ENCODE measurements at regions not wholly inside any gene's neighbourhood (a gene's known extent, or its start where the extent isn't known, plus 50 kb on each side); places are given as distances from the start of the nearest gene placed in this dataset.

DNA sequence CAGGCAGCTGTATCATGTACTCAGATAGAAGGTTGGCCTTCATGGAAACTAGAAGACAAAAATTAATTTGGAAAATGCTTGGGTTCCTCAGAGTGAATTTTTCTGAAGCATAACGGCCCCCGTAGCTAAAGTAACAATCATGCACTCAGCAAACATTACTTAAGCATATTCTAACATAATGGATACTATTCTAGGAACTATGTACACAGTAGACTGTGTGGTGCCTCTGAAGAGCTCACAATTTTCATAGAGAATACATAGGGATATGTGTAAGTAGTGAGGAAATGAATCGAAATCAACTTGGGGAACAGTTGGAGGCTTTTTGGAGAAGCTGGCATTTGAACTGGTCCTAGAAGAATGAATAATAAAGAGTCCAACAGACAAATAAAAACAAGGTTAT lies 1045.0 kb downstream of the GLUD2 start:
- no peak for DNase-seq (ENCODE audit: low spot score)
- WGBS = 86% methylated on average over 3 of the region's 3 CpGs
- Histone ChIP-seq H3K9me3 (ENCODE audit: control insufficient read depth in 4 of 4, low read length in 3 of 4) (no peaks in the 10 kb centered on the region), H3K4me1 (ENCODE audit: control insufficient read depth in 4 of 4, insufficient read depth in 4 of 4, low read length in 3 of 4) (no peaks in the 10 kb centered on the region), H3K36me3 (ENCODE audit: control insufficient read depth in 4 of 4, insufficient read depth in 3 of 4, low read depth in 1 of 4, low read length in 3 of 4) (no peaks in the 10 kb centered on the region), H3K27ac (ENCODE audit: low read depth in 1 of 2, low read length in 2 of 2) (no peak overlapping the region), H3K27me3 (ENCODE audit: control insufficient read depth in 4 of 4, insufficient read depth in 4 of 4, low read length in 3 of 4) (no peaks in the 10 kb centered on the region), H3K4me3 (ENCODE audit: low read depth in 1 of 3, low read length in 3 of 3) (no peak overlapping the region), H3K9ac (ENCODE audit: low read depth in 1 of 2, low read length in 2 of 2) (no peak overlapping the region)
- TF ChIP-seq, protein P1, sequence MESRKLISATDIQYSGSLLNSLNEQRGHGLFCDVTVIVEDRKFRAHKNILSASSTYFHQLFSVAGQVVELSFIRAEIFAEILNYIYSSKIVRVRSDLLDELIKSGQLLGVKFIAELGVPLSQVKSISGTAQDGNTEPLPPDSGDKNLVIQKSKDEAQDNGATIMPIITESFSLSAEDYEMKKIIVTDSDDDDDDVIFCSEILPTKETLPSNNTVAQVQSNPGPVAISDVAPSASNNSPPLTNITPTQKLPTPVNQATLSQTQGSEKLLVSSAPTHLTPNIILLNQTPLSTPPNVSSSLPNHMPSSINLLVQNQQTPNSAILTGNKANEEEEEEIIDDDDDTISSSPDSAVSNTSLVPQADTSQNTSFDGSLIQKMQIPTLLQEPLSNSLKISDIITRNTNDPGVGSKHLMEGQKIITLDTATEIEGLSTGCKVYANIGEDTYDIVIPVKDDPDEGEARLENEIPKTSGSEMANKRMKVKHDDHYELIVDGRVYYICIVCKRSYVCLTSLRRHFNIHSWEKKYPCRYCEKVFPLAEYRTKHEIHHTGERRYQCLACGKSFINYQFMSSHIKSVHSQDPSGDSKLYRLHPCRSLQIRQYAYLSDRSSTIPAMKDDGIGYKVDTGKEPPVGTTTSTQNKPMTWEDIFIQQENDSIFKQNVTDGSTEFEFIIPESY (IDR thresholded peaks at IDR 0.05) = no peak
- TF ChIP-seq SP1 (IDR thresholded peaks at IDR 0.05) (no peak), HNF4A (conservative IDR thresholded peaks at IDR 0.05) (no peak), EGR1 (IDR thresholded peaks at IDR 0.05; ENCODE audit: low read depth in 2 of 2) (no peak), RAD21 (IDR thresholded peaks at IDR 0.05) (no peak), NR2F2 (IDR thresholded peaks at IDR 0.05) (no peak), TAF1 (conservative IDR thresholded peaks at IDR 0.05) (no peak)
- TF ChIP-seq, protein P2, sequence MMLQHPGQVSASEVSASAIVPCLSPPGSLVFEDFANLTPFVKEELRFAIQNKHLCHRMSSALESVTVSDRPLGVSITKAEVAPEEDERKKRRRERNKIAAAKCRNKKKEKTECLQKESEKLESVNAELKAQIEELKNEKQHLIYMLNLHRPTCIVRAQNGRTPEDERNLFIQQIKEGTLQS (IDR thresholded peaks at IDR 0.05) = no peak

DNA sequence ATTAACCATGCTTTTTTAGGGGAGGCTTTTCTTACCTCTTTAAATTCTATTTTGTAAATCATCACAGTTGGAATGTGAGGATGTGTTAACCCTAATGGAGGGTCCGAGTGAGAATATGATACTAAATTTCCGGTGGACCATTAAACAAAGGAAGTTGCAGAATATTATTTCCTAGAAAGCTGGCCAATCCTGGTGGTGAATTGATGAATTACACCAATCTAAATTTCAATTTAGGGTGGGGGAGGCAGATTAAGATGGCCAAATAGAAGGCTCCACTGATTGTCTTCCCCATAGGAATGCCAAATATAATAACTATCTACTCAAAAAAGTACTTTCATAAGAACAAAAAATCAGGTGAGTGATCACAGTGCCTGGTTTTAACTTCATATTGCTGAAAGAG lies 1045.6 kb downstream of the GLUD2 start:
- no peak for DNase-seq (ENCODE audit: low spot score)
- Histone ChIP-seq H3K27ac (ENCODE audit: low read depth in 1 of 2, low read length in 2 of 2) (no peak overlapping the region), H3K9ac (ENCODE audit: low read depth in 1 of 2, low read length in 2 of 2) (no peak overlapping the region), H3K4me1 (ENCODE audit: control insufficient read depth in 4 of 4, insufficient read depth in 4 of 4, low read length in 3 of 4) (no peaks in the 10 kb centered on the region), H3K4me3 (ENCODE audit: low read depth in 1 of 3, low read length in 3 of 3) (no peak overlapping the region), H3K27me3 (ENCODE audit: control insufficient read depth in 4 of 4, insufficient read depth in 4 of 4, low read length in 3 of 4) (no peaks in the 10 kb centered on the region), H3K36me3 (ENCODE audit: control insufficient read depth in 4 of 4, insufficient read depth in 3 of 4, low read depth in 1 of 4, low read length in 3 of 4) (no peaks in the 10 kb centered on the region), H3K9me3 (ENCODE audit: control insufficient read depth in 4 of 4, low read length in 3 of 4) (peaks cover 0 to 2% (median under 1%) of the 10 kb centered on the region in 4 donors)
- 64% methylated on average over 2 of the region's 2 CpGs for WGBS
- no peak for TF ChIP-seq RXRA (IDR thresholded peaks at IDR 0.05)
- TF ChIP-seq, protein P3, sequence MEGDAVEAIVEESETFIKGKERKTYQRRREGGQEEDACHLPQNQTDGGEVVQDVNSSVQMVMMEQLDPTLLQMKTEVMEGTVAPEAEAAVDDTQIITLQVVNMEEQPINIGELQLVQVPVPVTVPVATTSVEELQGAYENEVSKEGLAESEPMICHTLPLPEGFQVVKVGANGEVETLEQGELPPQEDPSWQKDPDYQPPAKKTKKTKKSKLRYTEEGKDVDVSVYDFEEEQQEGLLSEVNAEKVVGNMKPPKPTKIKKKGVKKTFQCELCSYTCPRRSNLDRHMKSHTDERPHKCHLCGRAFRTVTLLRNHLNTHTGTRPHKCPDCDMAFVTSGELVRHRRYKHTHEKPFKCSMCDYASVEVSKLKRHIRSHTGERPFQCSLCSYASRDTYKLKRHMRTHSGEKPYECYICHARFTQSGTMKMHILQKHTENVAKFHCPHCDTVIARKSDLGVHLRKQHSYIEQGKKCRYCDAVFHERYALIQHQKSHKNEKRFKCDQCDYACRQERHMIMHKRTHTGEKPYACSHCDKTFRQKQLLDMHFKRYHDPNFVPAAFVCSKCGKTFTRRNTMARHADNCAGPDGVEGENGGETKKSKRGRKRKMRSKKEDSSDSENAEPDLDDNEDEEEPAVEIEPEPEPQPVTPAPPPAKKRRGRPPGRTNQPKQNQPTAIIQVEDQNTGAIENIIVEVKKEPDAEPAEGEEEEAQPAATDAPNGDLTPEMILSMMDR (IDR thresholded peaks at IDR 0.05; ENCODE audit: low read depth, low read length, missing input control) = no peak

DNA sequence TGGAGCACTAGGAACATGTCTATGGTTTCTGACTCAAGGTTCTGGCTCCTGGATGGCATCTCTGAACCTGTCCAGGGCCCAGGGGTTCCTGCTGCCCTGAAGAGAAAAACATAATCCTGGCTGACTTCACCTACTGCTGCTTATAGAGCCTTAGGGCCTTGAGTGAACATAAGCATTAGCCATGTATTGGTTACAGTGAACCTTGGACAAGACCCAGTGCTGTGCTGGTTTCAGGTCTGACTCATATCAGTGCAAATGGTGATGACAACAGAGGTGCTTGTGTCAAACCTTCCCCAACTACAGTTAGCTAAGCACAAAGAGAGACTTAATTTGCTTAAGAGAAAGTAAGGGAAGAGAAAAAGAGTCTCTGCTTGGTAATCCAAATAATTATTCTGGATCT lies 1047.2 kb downstream of the GLUD2 start:
- no peak overlapping the region for H3K27ac ChIP-seq (ENCODE audit: low read depth in 1 of 2, low read length in 2 of 2)
- no peak overlapping the region for H3K4me3 ChIP-seq (ENCODE audit: low read depth in 1 of 3, low read length in 3 of 3)
- no peak for DNase-seq (ENCODE audit: low spot score)
- TF ChIP-seq, protein P4, sequence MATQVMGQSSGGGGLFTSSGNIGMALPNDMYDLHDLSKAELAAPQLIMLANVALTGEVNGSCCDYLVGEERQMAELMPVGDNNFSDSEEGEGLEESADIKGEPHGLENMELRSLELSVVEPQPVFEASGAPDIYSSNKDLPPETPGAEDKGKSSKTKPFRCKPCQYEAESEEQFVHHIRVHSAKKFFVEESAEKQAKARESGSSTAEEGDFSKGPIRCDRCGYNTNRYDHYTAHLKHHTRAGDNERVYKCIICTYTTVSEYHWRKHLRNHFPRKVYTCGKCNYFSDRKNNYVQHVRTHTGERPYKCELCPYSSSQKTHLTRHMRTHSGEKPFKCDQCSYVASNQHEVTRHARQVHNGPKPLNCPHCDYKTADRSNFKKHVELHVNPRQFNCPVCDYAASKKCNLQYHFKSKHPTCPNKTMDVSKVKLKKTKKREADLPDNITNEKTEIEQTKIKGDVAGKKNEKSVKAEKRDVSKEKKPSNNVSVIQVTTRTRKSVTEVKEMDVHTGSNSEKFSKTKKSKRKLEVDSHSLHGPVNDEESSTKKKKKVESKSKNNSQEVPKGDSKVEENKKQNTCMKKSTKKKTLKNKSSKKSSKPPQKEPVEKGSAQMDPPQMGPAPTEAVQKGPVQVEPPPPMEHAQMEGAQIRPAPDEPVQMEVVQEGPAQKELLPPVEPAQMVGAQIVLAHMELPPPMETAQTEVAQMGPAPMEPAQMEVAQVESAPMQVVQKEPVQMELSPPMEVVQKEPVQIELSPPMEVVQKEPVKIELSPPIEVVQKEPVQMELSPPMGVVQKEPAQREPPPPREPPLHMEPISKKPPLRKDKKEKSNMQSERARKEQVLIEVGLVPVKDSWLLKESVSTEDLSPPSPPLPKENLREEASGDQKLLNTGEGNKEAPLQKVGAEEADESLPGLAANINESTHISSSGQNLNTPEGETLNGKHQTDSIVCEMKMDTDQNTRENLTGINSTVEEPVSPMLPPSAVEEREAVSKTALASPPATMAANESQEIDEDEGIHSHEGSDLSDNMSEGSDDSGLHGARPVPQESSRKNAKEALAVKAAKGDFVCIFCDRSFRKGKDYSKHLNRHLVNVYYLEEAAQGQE (IDR thresholded peaks at IDR 0.05) = no peak
- TF ChIP-seq, protein P2 (IDR thresholded peaks at IDR 0.05) = no peak
- TF ChIP-seq HNF4A (conservative IDR thresholded peaks at IDR 0.05) = no peak
- no peak for TF ChIP-seq SP1 (IDR thresholded peaks at IDR 0.05)
- TF ChIP-seq NR2F2 (IDR thresholded peaks at IDR 0.05) = no peak
- no peak for TF ChIP-seq YY1 (IDR thresholded peaks at IDR 0.05)
- TF ChIP-seq, protein P1 (IDR thresholded peaks at IDR 0.05) = no peak
- TF ChIP-seq EGR1 (IDR thresholded peaks at IDR 0.05; ENCODE audit: low read depth in 2 of 2) = no peak
- TF ChIP-seq JUND (IDR thresholded peaks at IDR 0.05) = no peak
- TF ChIP-seq GABPA (IDR thresholded peaks at IDR 0.05 in 1 of 2, conservative IDR thresholded peaks at IDR 0.05 in 1 of 2) = no peak
- no peak for TF ChIP-seq HNF4G (IDR thresholded peaks at IDR 0.05)
- TF ChIP-seq TAF1 (conservative IDR thresholded peaks at IDR 0.05) = no peak
- no peak for TF ChIP-seq RAD21 (IDR thresholded peaks at IDR 0.05)
- TF ChIP-seq RXRA (IDR thresholded peaks at IDR 0.05) = no peak
- TF ChIP-seq, protein P5, sequence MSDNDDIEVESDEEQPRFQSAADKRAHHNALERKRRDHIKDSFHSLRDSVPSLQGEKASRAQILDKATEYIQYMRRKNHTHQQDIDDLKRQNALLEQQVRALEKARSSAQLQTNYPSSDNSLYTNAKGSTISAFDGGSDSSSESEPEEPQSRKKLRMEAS (IDR thresholded peaks at IDR 0.05) = no peak
- TF ChIP-seq FOXA1 (IDR thresholded peaks at IDR 0.05) = no peak
- H3K27me3 ChIP-seq (ENCODE audit: control insufficient read depth in 4 of 4, insufficient read depth in 4 of 4, low read length in 3 of 4) = no peaks in the 10 kb centered on the region
- no peak overlapping the region for H3K9ac ChIP-seq (ENCODE audit: low read depth in 1 of 2, low read length in 2 of 2)
- H3K4me1 ChIP-seq (ENCODE audit: control insufficient read depth in 4 of 4, insufficient read depth in 4 of 4, low read length in 3 of 4) = no peaks in the 10 kb centered on the region
- peaks cover 0 to 4% (median under 1%) of the 10 kb centered on the region in 4 donors for H3K9me3 ChIP-seq (ENCODE audit: control insufficient read depth in 4 of 4, low read length in 3 of 4)
- no peaks in the 10 kb centered on the region for H3K36me3 ChIP-seq (ENCODE audit: control insufficient read depth in 4 of 4, insufficient read depth in 3 of 4, low read depth in 1 of 4, low read length in 3 of 4)
